Thoracic aorta (tissue), 2 donors: ENCODE measurements at regions not wholly inside any gene's neighbourhood (a gene's known extent, or its start where the extent isn't known, plus 50 kb on each side); places are given as distances from the start of the nearest gene placed in this dataset.
A peak's percentile ranks its signal among the peaks of the same experiment; 100 is the strongest.

Source experiments
- ATAC-seq: fragments of 150-250 bp; one replicate; pipeline ENCODE4 v1.8.0; 2017; ENCODE audit warnings: low read depth; ENCODE audit not compliant: insufficient number of reproducible peaks, low FRiP score
- DNase-seq: peaks from one replicate; pipeline ENCODE4 v3.0.0-alpha.2; 2020; ENCODE audit warnings: low spot score
- H3K27ac ChIP-seq, 2 donors: fragments of 200-600 bp; sonication (generic); 1 replicate in 1 of 2; 2 replicates in 1 of 2; pipeline ENCODE4 v1.5.1; 2016; ENCODE audit warnings: mild to moderate bottlenecking in 2 of 2, moderate library complexity in 2 of 2
- H3K27me3 ChIP-seq: fragments of 200-600 bp; sonication (generic); replicated peaks from 2 replicates; pipeline ENCODE4 v1.6.0; 2016; ENCODE audit warnings: mild to moderate bottlenecking; ENCODE audit not compliant: insufficient read depth
- H3K36me3 ChIP-seq: fragments of 200-600 bp; sonication (generic); one replicate; pipeline ENCODE4 v1.5.1; 2016
- H3K4me1 ChIP-seq, 2 donors: fragments of 200-600 bp; sonication (generic); 1 replicate in 1 of 2; 2 replicates in 1 of 2; pipeline versions ENCODE4 v1.5.1 to v1.6.0; 2016; ENCODE audit warnings: low read depth in 2 of 2, mild to moderate bottlenecking in 1 of 2; ENCODE audit not compliant: control insufficient read depth in 1 of 2
- H3K4me3 ChIP-seq: fragments of 200-600 bp; sonication (generic); 2 replicates; pipeline ENCODE4 v1.5.1; 2016; ENCODE audit warnings: mild to moderate bottlenecking
- H3K9me3 ChIP-seq: fragments of 200-600 bp; sonication (generic); 2 replicates; pipeline ENCODE4 v1.5.1; 2016
- CTCF ChIP-seq: fragments of 200-600 bp; sonication (generic); IDR thresholded peaks from one replicate; pipeline ENCODE4 v1.5.1; 2019; ENCODE audit warnings: antibody characterized with exemption

GRCh38 chr16:81185416-81185815 is 53.1 kb upstream of the BCO1 start:
- H3K36me3 ChIP-seq = no peaks in the 10 kb centered on the region
- TF ChIP-seq CTCF = no peak
- H3K9me3 ChIP-seq = no peaks in the 10 kb centered on the region
- no peaks in the 10 kb centered on the region for H3K27me3 ChIP-seq
- no peak for DNase-seq
- H3K4me3 ChIP-seq = no peak overlapping the region
- no peak overlapping the region for H3K27ac ChIP-seq
- peaks cover 4 to 23% of the 10 kb centered on the region in 2 donors for H3K4me1 ChIP-seq
- no peak for ATAC-seq

- no peak for TF ChIP-seq CTCF
- Histone ChIP-seq H3K27me3 (no peaks in the 10 kb centered on the region), H3K4me3 (peak overlapping the region; percentile 59), H3K36me3 (no peaks in the 10 kb centered on the region), H3K4me1 (peaks cover 0 to 11% of the 10 kb centered on the region in 2 donors), H3K27ac (peak overlapping the region; percentile 73 to 83), H3K9me3 (no peaks in the 10 kb centered on the region)
- DNase-seq (peak; percentile 78), ATAC-seq (peak; percentile 94)
These were observed 57.3 kb upstream of the BCO1 start for GRCh38 chr16:81181013-81181720.

GRCh38 chr16:81180578-81180977 is 57.9 kb upstream of the BCO1 start:
- Histone ChIP-seq H3K4me3 (peak overlapping the region; percentile 59), H3K9me3 (no peaks in the 10 kb centered on the region), H3K36me3 (no peaks in the 10 kb centered on the region), H3K27ac (peak overlapping the region; percentile 73 to 83), H3K27me3 (no peaks in the 10 kb centered on the region), H3K4me1 (peaks cover 0 to 11% of the 10 kb centered on the region in 2 donors)
- no peak for TF ChIP-seq CTCF
- DNase-seq (no peak), ATAC-seq (no peak)

GRCh38 chr16:81179219-81179618 is 59.3 kb upstream of the BCO1 start:
- Histone ChIP-seq H3K27me3 (no peaks in the 10 kb centered on the region), H3K27ac (no peak overlapping the region), H3K4me1 (peaks cover 0 to 11% of the 10 kb centered on the region in 2 donors), H3K36me3 (no peaks in the 10 kb centered on the region), H3K9me3 (no peaks in the 10 kb centered on the region), H3K4me3 (no peak overlapping the region)
- TF ChIP-seq CTCF = no peak
- DNase-seq (no peak), ATAC-seq (no peak)

GRCh38 chr16:81175325-81175891 is 63.1 kb upstream of the BCO1 start:
- H3K27ac ChIP-seq = no peak overlapping the region
- no peaks in the 10 kb centered on the region for H3K9me3 ChIP-seq
- H3K27me3 ChIP-seq = no peaks in the 10 kb centered on the region
- DNase-seq = no peak
- no peaks in the 10 kb centered on the region for H3K36me3 ChIP-seq
- H3K4me3 ChIP-seq = no peak overlapping the region
- H3K4me1 ChIP-seq = no peaks in the 10 kb centered on the region
- TF ChIP-seq CTCF = no peak
- ATAC-seq = no peak
